ENCODE measurements at regions not wholly inside any gene's neighbourhood (a gene's known extent, or its start where the extent isn't known, plus 50 kb on each side); places are given as distances from the start of the nearest gene placed in this dataset.

DNA sequence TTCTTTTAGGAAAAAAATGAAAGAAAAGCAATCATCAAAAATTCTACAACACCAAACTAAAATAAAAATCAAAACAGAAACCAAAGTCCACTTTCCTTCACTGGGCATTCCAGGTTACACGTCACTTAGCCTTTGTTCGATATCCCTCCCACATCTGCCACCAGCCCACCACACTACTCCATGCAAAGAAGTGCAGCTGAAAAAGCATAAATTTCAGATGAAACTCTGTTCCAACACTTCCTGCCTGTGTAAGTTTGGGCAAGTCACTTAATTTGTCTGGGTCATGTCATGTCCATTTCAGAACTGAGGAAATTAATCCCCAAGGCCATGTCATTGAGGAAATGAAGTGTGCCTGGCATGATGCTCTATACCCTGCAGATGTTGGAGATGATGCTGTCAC is 354.3 kb upstream of the USP24 start:
- TF ChIP-seq CTCF (IDR thresholded peaks at IDR 0.05) (no peak), POLR2A (IDR thresholded peaks at IDR 0.05) (no peak)

DNA sequence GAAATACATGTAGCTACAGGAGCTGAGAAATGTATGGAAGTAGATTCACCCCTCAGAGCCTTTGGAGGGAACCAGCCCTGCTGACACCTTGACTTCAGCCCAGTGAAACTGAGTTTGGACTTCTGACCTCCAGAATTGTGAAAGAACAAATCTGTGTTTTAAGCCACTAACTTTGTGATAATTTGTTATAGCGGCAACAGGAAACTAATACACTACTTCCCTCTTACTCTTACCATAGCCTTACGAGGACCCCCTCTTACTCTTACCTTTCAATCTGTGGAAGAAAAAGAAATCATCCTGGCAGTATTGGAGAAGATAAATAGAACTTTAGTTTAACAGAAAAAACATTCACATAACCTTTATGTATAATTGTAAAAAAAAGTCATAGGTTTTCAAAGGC is 353.6 kb upstream of the USP24 start:
- Histone ChIP-seq H3K9me3 (no peaks in the 10 kb centered on the region), H3K27ac (no peak overlapping the region), H3K4me1 (no peaks in the 10 kb centered on the region), H3K4me3 (no peak overlapping the region), H3K27me3 (no peaks in the 10 kb centered on the region), H3K36me3 (no peaks in the 10 kb centered on the region)
- ATAC-seq (no peak), DNase-seq (no peak)
- intact Hi-C loops (cut with DNase I), result no loop called here
- TF ChIP-seq POLR2A (IDR thresholded peaks at IDR 0.05), result no peak
- no peak for TF ChIP-seq CTCF (IDR thresholded peaks at IDR 0.05)
- WGBS (ENCODE audit: insufficient coverage, low coverage, low lambda C conversion rate, missing lambda C conversion rate), result 58% methylated on average over 2 of the region's 2 CpGs

More for the DNA sequence above, 354.3 kb upstream of the USP24 start:
- ATAC-seq (no peak), DNase-seq (no peak)
- H3K9me3 ChIP-seq, result no peaks in the 10 kb centered on the region
- no peak overlapping the region for H3K4me3 ChIP-seq
- intact Hi-C loops (cut with DNase I), result no loop called here
- no peaks in the 10 kb centered on the region for H3K4me1 ChIP-seq
- H3K27ac ChIP-seq, result no peak overlapping the region
- 48% methylated on average over 2 of the region's 2 CpGs for WGBS (ENCODE audit: insufficient coverage, low coverage, low lambda C conversion rate, missing lambda C conversion rate)
- H3K27me3 ChIP-seq, result no peaks in the 10 kb centered on the region
- H3K36me3 ChIP-seq, result no peaks in the 10 kb centered on the region

GRCh38 chr1:55560266-55560665 is 345.1 kb upstream of the USP24 start:
- TF ChIP-seq CTCF (IDR thresholded peaks at IDR 0.05) (no peak), POLR2A (IDR thresholded peaks at IDR 0.05) (no peak)
- no peaks in the 10 kb centered on the region for H3K27me3 ChIP-seq
- no peaks in the 10 kb centered on the region for H3K9me3 ChIP-seq
- no peak overlapping the region for H3K27ac ChIP-seq
- 31% methylated on average over 1 of the region's 1 CpG for WGBS (ENCODE audit: insufficient coverage, low coverage, low lambda C conversion rate, missing lambda C conversion rate)
- no peaks in the 10 kb centered on the region for H3K36me3 ChIP-seq
- H3K4me3 ChIP-seq, result no peak overlapping the region
- ATAC-seq (no peak), DNase-seq (no peak)
- intact Hi-C loops (cut with DNase I), result no loop called here
- no peaks in the 10 kb centered on the region for H3K4me1 ChIP-seq

DNA sequence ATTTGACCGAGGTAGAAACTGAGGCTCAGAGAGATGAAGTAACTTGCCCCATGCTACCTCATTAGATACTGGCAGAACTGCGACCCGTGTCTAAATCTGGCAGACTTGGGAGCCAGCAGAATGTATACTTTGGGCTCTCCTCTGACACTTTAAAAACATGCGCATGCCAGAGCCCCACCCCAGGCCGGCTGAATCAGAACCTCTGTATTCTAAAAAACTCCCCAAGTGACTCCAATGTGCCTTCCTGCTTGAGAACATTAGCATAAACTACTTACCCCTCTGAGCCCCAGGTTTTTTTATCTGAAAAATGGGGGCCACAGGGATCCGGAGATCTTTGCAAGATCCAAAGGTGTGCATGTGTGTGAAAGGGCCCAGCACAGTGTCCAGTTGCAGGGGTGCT is 344.7 kb upstream of the USP24 start:
- Histone ChIP-seq H3K36me3 (no peaks in the 10 kb centered on the region), H3K9me3 (no peaks in the 10 kb centered on the region), H3K27ac (no peak overlapping the region), H3K4me3 (no peak overlapping the region), H3K4me1 (no peaks in the 10 kb centered on the region), H3K27me3 (no peaks in the 10 kb centered on the region)
- 85% methylated on average over 4 of the region's 6 CpGs for WGBS (ENCODE audit: insufficient coverage, low coverage, low lambda C conversion rate, missing lambda C conversion rate)
- TF ChIP-seq POLR2A (IDR thresholded peaks at IDR 0.05) (no peak), CTCF (IDR thresholded peaks at IDR 0.05) (no peak)
- ATAC-seq (no peak), DNase-seq (no peak)
- intact Hi-C loops (cut with DNase I), result no loop called here

DNA sequence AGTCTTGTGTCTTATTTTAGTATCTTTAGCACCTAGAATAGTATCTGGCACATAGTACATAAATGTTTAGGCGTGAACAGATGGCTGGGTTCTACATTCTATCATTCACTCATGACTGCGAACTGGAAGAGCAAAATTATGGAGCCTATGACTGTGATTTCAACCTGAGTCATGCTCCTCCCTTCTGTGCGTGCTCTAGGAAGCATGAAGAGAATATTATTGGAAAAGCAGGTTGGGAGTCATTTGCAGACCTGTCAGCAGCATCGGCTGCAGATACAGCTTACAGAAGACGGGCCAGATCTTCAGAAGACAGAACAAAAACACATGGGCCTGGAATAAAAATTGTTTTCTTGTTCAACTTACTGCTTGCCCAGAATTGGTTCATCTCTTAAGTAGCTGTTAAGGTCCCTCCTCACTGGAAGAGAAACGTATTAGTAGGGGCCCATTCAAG is 344.0 kb upstream of the USP24 start:
- H3K27me3 ChIP-seq, result no peaks in the 10 kb centered on the region
- no peaks in the 10 kb centered on the region for H3K36me3 ChIP-seq
- H3K9me3 ChIP-seq, result no peaks in the 10 kb centered on the region
- no peak for TF ChIP-seq POLR2A (IDR thresholded peaks at IDR 0.05)
- intact Hi-C loops (cut with DNase I), result no loop called here
- no peak for DNase-seq
- 77% methylated on average over 5 of the region's 6 CpGs for WGBS (ENCODE audit: insufficient coverage, low coverage, low lambda C conversion rate, missing lambda C conversion rate)
- no peaks in the 10 kb centered on the region for H3K4me1 ChIP-seq
- no peak overlapping the region for H3K4me3 ChIP-seq
- no peak overlapping the region for H3K27ac ChIP-seq
- no peak for ATAC-seq
